GM18867 (cell line): ENCODE measurements at regions not wholly inside any gene's neighbourhood (a gene's known extent, or its start where the extent isn't known, plus 50 kb on each side); places are given as distances from the start of the nearest gene placed in this dataset.

Source experiments
- ATAC-seq: cut with Tn5 transposase; IDR thresholded peaks from one replicate; pipeline ENCODE4 v1.9.1; 2021; ENCODE audit warnings: mild to moderate bottlenecking, moderate library complexity; ENCODE audit not compliant: unreplicated experiment

DNA sequence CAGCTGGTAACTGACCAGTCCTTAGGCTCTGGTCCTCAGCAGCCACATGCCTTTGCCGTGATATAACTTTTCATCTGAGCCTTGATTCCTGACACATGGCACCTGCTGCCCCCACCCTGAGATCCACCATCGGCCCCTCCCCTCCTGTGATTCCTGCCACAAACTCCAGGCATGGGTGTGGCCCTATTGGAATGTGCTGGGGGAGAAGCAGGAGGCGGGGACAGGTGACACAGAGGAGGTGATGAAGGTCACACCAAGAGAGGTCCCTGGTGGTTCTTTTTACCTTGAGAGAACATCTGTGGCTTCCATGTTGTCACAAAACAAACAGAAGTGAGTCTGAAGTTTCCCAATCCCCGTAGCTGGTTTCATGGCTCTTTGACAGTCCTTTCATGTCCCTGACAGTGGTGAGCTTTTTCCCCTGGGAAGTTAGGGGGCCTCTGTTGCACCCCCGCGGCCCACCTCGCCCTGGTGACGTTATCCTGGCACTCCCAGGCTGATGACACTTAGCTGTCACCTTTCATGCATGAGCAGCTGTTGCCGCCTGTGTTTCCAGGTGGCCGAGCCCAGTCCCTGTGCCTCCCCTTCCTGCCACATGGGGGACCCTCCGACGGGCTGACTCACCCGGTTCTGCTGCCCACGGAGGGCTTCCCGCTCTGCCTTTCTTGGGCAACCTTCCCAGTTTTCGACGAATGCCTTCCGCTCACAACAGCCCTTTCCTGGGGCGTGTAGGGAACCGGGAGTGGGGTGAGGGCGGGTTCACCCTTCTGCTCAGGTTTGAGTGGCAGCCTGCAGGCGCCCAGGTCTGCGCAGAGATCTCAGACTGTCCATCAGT is 66.3 kb upstream of the GLI2 start:
- no peak for ATAC-seq

DNA sequence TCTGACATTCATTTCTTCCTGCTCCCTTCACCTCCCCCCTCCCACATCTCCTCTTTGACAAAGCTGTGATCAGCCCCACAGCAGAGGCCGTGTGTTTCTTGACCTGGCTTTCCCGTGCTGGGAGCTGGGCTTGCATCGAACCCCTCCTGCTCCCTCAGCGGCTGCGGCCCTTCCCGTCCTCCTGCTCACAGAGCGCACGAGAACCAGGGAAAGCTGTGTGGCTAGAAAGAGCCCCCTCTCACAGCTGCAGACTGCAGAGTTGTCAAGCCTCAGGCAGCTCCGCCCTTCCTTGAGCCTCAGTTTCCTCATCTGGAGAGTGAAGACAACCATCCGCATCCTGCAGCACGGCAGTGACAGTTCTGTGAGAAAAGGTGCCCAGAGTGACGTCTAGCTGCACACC is 65.7 kb upstream of the GLI2 start:
- no peak for ATAC-seq

DNA sequence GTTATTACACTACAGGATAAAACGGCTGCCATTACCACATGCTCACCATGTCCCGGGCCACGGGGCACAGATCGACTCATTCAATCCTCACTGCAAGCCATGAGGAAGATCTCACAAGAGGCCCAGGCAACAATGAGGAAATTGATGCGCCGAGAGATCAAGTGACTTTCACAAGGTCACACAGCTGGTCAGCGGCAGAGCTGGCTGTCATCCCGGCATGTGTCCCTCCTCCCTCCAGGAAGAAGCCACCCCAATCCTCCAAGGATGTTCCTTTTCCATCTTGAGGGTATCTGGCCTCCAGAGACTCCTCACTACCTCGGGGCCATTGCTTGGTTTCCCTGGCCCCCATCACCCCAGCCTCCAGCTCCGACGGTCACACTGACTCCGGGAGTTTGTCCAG is 65.3 kb upstream of the GLI2 start:
- ATAC-seq, result no peak

DNA sequence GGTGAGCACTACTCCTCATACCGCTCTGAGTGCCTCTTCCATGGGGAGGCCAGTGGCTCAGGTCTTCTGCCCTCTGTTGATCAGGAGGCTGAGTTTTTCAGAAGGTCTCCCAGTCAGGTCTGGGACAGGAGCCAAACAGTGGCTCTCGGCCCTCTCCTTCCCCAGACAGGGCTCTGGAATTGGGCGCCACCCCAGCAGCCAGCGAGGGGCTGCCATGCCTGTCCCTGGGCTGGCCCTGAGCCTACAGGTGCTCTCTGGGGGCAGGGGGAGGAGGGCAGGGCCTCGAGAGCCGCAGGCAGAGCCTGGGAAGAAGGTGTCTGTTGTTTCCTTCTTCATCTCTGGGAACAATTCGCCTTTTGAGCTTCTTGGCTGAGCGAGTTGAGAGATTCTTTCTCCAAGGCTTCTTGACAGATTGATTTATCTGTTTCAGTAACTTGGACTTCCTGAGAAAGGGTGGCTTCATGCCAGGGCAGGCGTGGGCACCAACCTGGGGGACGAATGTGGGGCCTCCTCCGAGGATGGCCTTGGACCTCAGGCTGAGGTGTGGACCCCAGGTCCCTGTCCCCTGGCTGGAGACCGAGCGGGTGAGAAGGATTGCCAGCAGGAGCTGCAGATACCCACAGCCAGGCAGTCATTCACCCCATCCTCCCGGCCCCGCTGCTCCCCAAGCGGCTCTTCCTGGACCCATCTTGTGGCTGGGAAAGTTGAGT is 64.7 kb upstream of the GLI2 start:
- no peak for ATAC-seq

DNA sequence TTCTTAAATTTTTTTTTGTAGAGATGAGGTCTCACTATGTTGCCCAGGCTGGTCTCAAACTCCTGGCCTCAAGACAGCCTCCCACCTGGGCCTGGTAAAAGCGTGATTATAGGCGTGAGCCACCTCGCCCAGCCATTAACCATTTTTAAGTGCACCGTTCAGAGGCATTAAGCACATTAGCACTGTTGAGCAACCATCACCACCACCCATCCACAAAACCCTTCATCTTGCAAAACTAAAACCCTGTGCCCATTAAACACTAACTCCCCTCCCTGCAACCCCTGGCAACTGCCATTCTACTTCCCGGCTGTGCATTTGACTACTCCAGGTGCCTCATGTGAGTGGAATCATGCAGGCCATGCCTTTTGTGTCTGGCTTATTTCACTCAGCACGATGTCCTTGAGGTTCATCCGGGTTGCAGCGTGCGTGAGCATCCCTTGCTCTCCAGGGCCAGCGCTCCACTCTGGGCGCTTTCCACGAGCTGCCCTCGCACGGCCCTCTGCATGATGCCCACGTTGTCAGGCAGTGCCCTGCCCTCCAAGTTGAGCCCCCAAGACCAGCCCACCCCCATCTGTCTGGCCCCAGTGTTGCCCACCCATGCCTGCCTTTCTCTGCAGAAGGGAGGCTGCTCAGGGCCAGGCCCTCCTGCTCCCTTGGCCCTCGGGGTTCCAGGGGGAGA is 63.0 kb upstream of the GLI2 start:
- no peak for ATAC-seq

DNA sequence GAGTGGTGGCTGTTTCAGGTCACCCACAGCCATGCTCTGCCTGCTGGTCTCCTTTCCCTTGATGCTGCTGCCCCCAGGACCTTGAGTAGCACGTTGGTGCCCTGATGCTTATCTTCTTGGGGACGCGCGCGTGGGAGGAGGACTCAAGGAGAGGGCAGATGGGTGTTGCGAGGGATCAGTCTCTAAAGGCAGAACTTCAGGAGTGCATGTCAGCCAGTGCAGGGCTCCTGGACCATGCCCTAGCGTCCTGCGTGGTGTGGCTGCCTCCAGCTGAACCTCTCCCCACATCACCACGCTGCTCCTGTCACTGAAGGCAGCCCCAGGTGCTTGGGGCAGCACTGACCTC is 62.5 kb upstream of the GLI2 start:
- ATAC-seq, result no peak

DNA sequence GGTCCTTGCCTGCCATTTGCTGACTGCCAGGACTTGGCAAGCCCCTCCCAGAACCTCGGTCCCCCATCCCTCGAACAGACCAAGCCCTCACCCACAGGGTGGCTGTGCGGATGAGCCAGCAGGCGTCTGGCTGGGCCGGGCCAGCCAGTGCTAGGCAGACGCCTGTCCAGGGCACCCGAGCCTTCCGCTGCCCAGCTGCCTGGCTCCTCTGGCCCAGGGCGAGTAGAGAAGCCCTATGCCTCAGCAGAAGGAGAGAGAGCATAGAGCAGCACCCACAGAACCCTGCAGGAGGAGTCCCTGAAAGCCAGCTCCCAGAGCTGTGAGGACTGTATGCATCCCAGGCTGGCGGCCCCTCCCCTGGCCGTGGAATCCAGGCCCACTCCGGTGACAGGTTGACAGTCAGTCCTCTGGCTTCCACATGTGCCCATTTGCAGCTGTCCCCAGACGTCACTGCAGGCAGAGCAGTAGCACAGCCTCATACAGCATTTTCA is 62.1 kb upstream of the GLI2 start:
- no peak for ATAC-seq

DNA sequence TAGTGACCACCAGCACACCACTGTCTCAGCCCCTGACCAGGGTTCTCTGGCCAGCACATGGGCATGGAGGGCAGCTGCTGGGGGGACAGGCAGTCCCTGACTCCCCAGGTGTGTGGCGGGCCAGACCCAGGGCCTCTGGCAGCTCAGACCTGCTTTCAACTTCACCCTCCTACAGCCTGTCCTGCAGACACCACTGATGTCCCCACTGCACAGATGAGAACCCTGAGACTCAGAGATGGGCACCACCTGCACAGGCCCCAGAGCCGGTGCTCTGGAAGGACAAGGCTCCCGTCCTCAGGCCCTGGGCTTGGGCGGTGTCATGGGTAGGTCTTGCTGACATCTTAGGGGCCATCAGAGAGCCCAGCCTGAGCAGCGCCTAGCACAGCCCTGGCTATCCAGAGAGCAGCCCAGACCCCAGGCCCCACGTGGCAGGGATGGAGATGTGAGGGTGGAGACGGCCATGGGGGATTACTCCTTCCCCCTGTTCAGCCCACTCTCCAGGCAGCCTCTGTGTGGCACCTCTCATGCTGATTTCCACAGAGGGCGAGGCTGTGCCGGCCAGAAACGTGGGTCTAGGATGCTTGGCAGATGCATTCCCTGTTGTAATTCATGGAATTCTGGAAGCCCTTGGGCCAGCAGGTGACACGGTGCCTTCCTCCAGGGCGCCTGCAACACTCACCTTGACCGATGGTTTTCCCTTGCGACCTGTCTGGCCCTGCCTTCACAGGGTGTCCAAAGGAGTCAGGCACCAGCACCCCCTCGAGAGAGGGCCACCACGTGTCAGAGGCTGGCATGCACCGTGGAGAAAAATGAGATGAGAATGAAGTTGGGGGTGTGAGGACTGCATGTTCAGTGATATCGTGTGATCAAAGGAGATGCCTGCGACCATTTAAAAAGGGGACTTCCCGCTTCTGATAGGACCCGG is 61.2 kb upstream of the GLI2 start:
- ATAC-seq, result no peak

DNA sequence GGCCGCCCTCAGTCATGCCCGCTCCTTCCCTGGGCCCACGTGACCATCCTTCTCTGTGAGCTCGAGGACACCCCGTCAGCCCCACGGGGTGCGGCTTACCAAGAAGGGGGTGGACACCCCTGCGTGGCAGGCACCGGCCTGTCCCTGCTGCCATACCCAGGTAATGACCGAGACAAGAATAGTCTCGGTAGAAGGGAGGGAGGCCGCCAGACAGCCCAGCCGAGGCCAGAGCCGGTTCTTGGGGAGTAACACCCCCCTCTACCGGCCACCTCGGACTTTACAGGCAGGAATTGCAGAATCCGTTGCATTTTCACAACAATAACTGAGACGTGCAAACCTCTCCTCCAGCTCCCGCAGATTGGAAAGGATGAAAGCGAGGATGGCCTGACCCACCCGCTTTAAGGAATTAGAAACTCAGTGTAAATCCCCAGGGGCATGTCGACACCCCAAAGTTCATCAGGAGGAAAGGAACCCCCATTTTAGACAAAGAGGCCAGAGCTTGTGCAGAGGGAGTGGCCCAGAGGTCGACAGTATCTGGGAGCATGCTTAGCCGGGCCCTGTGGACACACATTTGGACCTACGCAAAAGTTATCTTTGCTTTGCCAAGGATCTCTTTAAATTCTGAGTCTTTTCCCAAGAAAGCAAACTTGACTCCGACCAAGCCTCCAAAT is 60.1 kb upstream of the GLI2 start:
- peak; percentile 83 for ATAC-seq

DNA sequence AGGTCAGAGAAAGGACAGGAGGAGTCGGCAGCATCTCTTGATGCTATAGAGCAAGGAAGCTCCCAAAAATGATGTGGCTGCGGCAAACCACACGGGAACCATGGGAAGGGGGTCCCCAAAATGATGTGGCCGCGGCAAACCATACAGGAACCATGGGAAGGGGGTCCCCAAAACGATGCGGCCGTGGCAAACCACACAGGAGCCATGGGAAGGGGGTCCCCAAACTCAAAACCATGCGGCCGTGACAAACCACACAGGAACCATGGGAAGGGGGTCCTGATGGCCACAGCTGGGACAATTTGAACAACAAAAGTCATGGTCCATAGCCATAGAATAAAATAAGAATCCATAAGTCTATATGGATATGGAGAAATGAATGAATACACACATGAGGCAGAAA is 58.4 kb upstream of the GLI2 start:
- ATAC-seq, result no peak

DNA sequence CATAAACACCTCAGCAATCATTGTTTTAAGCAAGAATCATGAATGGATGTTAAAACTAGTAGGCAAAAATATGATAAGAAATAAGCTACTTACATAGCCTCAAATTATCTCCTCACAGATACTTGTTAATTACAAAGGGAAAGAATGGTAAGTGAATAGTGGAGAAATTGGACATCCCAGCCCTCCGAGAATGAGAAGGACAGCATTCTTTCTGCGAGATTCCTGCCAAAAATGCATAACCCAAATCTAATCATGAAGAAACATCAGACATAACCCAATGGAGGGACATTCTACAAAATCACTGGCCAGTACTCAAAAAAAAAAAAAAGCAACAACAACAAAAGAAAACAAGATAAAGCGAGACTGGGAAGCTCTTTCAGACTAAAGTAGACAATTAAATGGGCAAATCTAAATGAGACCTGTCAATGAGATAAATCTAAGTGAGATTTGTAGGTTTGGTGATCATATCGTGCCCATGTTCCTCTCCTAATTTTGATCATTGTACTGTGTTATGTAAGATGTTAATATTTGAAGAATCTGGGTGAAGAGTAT is 57.9 kb upstream of the GLI2 start:
- ATAC-seq, result no peak

DNA sequence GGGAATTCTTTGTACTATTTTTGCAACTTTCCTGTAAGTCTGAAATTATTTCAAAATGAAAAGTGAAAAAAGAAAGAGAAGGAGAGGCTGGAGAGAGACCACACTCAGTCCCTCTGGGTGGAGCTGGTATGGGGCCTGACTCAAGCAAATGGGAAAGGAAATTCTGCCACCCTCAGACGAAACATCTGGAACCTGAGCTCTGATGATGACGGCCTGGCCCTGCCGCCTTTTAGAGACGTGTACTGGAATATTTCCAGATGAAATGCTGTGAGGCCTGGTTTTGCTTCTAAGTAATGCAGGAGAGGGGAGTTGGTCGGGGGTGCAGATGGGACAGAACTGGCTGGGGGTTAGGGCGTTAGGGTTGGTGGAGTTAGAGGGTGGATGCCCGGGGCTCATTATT is 57.4 kb upstream of the GLI2 start:
- no peak for ATAC-seq

DNA sequence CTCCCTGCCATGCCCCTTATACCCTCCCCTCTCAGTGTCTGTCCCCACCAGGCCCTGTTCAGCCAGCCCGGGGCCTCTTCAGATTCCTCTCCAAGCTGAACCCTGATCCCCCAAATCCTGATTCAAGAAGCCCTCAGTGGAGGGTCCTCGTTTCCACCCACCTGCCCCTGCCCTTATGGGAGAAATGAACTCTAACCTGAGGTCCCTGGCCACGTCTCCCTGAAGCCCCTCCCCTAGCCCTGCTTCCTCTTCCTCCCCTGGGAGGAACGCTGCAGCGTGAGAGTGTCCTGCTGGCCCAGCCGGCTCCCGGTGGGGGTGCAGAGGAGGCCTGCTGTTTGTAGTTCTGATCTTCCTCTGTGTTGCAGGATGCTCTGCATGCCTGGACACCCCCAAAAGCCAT is 56.7 kb upstream of the GLI2 start:
- no peak for ATAC-seq

DNA sequence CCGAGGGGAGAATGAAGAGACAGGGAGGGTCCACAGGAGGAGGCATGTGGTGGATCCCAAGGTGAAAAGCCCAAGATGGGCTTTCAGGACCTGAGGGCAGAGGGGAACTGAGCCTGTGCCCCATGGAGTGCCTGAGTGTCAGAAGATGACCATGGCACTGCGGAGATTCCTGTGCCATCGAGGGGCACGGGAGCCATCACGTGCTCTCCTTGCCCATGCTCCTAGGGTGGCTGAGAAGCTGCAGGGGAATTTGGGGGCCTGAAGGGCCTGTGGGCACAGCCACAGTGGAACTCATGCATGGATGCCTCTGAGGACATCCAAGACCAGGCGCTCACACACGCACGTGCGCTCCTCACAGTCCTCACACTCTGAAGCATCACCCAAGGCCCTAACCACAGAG is 56.1 kb upstream of the GLI2 start:
- no peak for ATAC-seq

DNA sequence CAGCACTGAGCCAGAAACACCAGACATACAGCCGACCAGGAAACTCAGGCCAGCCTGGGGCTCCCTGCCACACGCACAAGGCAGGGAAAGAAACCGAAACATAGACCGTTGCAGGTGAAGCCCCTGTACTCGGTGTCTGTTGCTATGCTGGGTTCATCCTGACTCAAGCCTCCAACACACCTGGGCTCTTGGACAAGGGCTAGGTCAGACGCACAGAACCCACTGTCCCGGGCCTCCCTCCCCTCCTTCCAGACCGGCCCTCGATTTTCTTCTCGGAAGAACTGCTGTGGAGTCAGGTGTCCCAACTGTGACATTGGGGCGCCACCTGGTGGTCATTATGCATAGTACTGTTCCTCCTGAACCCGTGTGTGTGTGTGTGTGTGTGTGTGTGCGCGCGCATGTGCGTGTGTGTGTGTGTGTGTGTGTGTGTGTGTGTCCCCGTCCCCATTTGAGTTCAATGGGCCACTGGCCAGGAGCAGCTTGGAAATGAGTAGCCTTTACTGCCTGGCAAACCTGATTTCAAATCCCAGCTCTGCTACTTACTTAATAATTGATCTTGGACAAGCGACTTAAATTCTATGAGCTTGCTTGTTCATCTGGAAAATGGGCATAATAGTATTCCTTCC is 55.4 kb upstream of the GLI2 start:
- ATAC-seq, result peak; percentile 68

DNA sequence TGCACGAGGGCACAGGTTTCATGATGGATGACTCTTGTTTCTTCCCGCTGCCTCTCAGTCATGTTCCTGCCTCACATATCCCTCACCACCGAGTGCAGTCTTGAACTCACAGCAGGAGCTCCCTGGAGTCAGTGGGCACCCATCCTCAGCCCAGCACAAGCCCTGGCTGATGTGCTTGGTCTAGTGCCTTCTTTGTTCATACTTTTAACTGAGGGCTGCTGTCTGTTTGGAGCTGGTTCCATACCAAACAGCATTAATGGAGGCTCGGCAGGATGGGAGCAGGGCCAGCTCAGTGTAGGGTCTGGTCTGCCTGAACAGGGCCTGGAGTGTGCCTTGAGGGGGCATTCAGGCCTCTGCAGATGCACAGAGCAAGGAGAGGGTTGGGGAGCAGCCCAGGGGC is 54.5 kb upstream of the GLI2 start:
- ATAC-seq, result no peak

DNA sequence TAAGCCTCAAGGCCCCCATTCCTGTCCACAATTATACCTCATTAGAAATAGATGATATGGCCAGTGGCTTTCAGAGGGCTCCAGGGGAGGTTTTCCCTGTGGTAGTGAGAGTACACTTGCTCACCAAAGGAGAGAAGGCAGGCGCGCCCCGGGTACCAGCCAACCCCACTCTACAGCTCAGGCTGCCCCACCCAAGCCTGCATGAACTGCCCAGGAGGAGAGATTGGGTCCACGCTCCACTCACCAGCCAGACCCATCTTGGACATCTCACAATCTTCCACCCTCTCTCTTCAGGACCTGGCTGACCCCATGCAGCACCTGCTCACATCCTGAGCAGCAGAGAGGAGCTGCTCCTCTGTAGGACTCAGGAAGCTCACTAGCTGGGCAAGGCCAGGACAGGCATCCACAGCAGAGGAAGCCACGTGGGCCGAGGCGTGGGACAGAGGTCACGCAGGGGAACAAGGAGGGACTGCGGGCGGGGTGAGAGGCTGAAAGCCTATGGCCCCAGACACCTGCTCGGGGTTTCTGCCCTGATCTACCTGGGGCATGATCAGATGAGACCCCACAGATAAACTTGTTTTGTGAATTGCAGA is 53.9 kb upstream of the GLI2 start:
- no peak for ATAC-seq

DNA sequence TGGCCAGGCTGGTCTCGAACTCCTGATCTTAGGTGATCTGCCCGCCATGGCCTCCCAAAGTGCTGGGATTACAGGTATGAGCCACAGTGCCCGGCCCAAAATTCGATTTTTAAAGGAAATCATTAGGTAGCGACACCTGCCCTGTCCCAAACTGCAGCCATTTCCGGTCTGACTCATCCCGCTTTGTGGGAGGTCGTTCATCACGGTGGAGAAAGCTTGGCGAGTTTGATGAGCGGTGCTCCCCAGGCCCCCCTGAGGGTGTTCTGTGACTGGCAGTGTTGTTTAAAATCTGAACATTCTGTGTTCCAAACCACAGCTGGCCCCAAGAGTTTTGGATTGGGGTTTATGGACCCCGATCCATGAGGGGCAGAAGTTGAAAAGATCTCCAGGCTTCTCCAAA is 53.0 kb upstream of the GLI2 start:
- no peak for ATAC-seq

DNA sequence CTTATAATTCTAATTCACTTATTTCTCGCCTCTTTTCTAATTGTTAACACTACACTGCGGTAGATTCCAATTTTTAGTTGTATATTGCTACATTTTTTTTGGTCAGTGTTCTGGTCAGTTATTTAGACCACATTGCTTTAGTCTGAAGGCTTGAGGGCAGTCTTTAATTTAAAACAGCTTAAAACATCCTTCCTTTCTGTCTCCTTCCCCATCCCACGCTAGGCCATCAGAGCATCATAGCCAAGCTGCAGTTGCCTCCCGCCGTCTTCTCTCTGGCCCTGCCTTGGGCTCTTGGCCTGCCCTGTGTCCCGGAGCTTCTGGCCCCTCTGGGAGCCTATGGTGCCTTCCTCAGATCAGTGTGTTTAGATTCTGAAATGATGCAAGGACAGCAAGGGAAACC is 52.6 kb upstream of the GLI2 start:
- no peak for ATAC-seq
